ENCODE measurements at regions not wholly inside any gene's neighbourhood (a gene's known extent, or its start where the extent isn't known, plus 50 kb on each side); places are given as distances from the start of the nearest gene placed in this dataset.
"Not testable (repeated sequence)": the region's sequence is repeated elsewhere in the genome, so short reads cannot be mapped to it uniquely, and the experiment has no call there.

DNA sequence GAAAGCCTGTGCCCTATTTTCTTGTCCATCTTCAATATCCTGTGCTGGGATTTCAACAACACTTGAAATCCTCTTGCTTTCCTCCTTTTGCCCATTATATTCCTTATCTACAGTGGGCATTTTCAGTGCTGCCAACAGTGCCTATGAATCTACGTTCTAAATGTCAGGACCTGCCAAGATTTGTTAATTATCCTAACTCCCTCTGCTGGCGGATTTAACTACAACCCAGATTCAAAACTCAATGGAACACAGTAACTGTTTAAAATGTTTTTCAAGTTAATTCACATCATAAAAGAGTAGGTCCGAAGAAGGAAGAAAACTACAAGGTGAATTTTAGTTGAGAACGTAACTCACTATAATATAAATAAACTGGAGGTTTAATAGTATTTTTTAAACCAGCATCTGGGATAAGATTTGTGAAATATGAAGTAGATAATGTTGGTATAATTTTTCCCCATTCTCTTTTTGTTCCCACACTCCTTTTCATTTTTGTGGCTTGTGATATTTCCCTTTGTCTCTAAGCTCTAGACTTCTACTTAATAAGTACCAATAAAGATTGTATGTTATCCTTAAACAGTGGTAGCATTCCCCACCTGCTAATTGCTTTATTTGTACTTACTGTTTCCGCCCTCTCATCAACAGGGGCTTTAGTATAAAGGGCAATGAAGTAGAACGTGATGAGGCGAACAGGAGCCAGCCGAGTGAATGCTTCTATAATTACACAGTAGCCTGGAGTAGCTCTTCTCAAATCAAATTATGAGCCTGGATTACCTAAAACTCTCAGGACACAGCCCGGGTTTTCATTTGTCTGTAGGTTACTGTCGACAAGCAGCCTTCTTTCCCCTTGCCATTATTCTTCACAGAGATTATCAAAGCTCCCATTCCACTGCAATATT is 302.5 kb upstream of the ATP11B start:
- in situ Hi-C loops (cut with HindIII; ENCODE audit: low sequenced_read_pairs), result no loop called here
- DNase-seq (ENCODE audit: low spot score), result peak; percentile 21

DNA sequence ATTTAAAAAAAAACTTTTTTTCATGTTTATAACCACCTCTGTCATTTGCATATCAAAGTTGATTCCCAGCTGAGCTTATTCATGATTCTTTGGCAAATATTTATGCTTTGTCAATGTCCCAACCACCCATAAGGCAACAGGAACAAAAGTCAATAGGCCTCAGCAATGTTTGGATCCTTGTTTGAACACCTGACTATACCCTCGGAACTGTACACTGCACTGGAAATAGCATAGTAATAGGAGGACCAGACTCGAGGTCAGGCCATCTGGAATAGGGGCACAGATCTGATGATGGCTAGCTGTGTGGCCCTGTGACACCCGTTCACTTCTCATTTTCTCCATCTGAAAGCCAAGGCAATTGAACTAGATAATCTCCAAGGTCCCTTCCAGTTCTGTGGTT is 301.7 kb upstream of the ATP11B start:
- in situ Hi-C loops (cut with HindIII; ENCODE audit: low sequenced_read_pairs), result no loop called here
- no peak for DNase-seq (ENCODE audit: low spot score)

DNA sequence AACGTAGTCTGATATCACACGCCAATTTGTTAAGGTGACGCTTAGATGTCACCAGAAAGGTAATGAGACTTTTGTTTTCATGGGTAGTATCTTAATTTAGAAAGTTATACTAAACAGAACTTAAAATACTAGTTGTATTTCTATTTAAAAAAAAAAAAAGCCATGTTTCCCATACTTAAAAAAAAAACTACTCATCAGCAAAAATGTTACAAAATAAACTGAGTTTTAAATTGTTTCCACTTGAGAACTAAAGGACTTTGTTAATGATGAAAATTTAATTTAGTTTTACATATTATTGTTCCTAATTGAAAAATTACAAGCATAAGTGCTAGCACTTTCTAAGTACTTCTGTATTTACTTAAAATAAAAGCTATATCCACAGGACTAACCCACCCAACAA is 300.8 kb upstream of the ATP11B start:
- in situ Hi-C loops (cut with HindIII; ENCODE audit: low sequenced_read_pairs), result no loop called here
- no peak for DNase-seq (ENCODE audit: low spot score)

DNA sequence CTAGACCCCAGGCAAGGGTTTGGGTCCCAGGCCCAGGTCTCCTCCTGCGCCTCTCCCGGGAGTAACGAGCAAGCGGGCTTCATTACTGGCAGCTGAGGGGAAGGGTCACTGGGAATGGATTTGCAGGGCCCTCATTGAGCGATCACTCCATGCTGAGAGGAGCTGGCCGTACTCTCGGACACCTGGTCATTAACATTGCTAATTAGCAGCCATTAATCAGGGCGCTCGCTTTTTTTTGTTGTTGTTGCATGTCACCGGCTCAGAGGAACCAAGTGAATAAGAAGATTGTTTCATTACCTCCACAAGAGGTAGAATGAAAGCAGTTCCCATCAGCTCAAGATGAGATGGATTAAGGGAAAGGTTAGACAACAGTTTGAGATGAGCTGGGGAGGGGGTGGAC is 293.0 kb upstream of the ATP11B start:
- DNase-seq (ENCODE audit: low spot score), result no peak
- in situ Hi-C loops (cut with HindIII; ENCODE audit: low sequenced_read_pairs), result no loop called here

DNA sequence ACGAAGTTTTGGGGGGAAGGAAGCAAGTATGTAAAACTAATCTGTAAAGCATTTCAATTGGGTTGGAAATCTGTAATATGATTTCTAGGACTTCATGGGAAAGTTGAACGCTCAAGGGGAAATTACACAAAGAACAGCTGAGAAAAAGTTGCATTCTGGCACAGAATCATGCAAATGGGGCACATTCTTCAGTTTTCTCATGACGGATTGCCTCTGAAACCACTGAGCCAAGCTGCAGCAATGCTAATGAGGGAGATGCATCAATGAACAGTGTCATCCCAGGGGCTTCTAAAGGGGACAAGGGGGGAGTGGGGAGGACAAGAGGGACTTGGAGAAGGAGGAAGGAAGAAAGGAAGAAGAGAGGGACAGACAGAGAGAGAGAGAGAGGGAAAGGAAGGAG is 291.4 kb upstream of the ATP11B start:
- in situ Hi-C loops (cut with HindIII; ENCODE audit: low sequenced_read_pairs), result no loop called here
- DNase-seq (ENCODE audit: low spot score), result no peak

DNA sequence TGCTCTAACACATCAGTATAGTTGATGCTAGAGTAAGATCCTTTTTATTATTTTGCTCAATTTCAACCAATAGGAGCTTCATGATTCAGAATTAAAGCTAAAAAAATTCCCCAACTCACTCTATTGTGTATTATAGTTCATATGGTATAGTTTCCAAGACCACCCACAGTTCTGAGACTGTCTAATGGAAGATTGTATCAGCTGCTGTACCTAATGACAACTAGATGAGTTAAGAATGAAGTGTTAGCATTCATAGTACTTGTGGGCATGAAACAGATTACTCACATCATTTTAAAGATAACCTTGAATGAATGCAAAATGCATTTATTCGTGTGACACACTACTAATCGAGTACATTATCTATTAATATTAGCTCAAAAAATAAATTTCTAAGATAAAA is 289.9 kb upstream of the ATP11B start:
- in situ Hi-C loops (cut with HindIII; ENCODE audit: low sequenced_read_pairs), result no loop called here
- no peak for DNase-seq (ENCODE audit: low spot score)

DNA sequence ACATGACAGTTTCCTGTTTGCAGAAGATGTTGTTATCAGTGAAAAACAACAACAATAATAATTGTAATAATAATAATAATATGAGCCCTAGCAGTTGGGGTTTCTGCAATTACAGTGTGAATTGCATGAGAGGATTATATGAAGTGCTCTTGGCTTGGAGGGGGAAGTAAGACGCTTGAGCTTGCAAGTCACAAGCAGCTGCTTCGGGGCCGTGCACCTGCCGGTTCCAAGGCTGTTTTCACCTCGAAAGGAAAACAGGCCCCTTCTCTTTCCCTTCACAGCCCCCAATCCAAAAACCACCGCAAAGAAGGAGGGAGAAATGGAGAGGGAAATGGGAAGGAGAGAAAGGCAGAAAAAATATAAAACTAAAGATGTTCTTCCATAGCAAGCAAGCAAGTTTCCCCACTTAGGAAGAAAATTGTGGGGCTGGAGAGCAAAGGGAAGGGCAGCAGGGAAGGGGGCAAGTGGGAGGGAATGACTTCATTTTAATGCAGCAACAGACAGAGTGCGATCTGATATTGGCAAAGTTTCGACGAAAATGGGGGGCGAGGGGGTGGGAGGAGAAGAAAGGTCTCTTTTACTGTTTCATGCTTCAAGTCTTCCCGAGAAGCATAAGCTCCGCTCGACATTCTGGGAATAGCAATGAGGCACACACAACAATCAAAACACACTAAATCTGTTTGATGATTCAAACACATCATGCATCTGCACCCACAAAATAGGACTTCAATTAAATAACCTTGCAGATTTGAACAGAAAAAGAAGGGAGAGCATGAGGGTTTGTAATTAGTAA is 284.2 kb upstream of the ATP11B start:
- in situ Hi-C loops (cut with HindIII; ENCODE audit: low sequenced_read_pairs), result no loop called here
- DNase-seq (ENCODE audit: low spot score), result peak; percentile 11

DNA sequence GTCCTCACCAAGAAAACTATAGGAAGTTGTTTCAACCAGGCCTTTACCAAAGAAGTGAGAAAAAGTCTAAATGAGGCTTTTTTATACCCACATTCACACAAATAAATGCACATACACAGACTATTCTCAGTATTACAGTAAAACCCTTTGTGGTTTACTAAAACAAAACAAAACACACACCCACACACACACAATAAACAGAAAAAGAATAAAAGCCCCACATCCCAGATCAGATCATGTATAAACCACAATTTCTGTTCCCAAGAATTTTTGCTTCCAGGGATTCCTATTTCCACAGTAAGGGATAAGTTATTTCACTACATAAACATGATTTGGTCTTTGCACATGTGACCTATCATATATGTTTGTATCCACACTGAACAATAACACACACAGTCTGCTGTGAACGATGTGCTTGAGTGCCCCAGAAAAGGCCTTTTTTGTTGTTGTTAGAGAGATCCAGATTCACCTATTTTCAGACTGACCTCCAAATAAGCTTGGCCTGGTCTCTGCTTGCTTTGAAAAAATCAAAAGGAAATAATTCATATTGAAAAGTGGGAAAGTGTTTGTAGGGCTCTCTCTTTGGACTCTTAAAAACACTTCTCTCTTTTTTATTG is 283.4 kb upstream of the ATP11B start:
- no peak for DNase-seq (ENCODE audit: low spot score)
- in situ Hi-C loops (cut with HindIII; ENCODE audit: low sequenced_read_pairs), result no loop called here

DNA sequence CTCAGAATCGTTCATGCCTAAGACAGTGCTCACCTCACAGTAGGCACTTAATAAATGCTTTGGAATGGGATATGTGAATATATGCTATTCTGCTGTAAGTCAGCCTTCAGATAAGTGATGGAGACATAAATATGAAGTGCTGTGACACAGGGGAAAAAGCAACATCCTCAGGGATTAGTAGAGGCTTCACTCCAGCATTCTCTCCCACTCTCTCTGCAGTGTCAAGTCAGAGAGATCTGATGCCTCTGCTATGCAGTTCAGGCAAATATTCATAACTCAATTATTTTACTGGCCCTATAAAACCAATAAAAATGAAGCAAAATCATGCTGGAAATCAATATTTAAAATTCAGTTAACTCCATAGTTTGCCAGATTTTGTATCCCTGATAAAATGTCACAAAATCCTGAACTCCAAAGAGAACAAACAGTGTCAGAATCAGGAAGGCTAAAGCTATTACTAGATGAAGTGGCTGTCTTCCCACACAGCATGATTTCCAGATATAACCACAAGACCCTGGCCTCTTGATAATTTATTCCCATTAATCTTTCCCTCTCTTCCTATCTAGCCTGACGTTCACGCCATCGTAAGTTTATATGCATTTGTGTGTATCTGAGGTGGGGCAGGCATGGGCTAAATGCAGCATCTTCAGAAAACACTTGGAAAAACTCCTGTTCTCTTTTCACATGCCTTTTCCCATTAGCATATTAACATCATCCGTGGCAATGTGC is 278.9 kb upstream of the ATP11B start:
- in situ Hi-C loops (cut with HindIII; ENCODE audit: low sequenced_read_pairs), result no loop called here
- no peak for DNase-seq (ENCODE audit: low spot score)

DNA sequence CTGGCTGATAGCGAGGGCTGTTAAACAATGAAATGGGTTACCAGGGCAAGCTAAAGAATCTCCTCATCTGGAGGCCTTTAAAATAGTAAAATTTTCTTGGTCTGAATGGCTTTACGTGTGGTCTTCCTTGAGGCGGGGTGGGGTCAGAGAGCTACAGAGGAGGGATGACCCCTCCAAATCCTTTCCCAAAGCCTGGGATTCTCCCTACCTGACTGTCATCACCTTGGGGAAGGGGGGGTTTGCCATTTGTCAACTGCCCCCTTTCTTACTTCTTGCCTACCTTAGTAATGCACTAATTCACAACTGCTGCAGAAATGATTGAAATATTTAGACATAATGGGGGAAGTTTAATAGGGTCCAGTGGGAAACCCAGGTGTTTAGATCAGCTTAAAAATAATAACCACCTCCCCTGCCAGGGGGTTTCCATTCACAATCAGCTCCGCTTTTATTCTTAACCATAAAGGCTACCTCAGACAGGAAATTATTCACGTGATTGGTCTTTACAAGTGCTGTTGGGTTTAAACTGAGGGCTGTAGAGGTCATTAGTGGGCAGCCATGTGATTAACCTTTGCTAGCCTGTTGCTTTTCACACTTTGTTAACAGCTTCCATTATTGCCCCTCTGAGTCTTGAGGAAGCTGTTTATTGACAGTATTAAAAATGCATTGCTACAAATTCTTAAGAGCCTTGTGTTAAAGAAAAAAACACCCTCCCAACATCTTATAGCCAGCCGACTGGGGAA is 276.5 kb upstream of the ATP11B start:
- no peak for DNase-seq (ENCODE audit: low spot score)
- in situ Hi-C loops (cut with HindIII; ENCODE audit: low sequenced_read_pairs), result no loop called here

DNA sequence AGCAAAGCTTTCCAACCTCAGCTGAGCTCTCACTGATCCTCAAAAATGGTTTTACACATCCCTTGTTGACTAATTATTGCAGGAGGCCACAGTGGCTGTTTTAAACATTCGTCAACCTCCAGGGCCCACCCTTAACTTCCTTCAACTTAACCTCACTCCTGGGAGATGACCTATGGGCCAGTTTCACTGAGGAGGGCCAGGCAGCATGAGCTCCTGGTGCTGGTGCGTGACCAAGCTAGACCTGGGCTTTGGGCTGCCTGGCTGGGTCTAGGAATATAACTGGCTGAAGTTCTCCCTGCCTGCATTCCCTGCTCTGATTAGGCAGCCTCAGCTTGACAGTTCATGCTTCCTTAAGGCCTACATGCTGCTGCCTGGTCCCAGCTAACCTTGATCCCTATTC is 273.7 kb upstream of the ATP11B start:
- in situ Hi-C loops (cut with HindIII; ENCODE audit: low sequenced_read_pairs), result no loop called here

DNA sequence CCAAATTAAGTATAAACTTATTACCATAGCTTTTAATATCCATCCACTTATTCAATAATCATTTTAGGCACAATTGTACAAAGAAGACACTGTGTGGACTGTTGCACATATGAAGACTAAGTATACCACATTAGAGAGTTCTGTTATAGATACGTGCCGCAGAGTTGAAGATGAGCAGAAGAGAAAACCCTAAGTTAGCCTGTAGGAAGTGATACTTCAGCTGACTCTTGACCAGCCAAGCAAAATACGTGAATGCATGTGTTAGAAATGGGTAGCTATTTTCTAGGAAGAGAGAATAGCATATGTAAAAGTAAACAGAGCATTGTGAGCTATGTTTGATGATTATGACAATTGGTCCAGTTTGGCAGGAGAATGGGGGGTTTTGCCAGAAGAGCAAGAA is 272.0 kb upstream of the ATP11B start:
- in situ Hi-C loops (cut with HindIII; ENCODE audit: low sequenced_read_pairs), result no loop called here

More for the DNA sequence above, 273.7 kb upstream of the ATP11B start:
- DNase-seq (ENCODE audit: low spot score), result no peak

DNA sequence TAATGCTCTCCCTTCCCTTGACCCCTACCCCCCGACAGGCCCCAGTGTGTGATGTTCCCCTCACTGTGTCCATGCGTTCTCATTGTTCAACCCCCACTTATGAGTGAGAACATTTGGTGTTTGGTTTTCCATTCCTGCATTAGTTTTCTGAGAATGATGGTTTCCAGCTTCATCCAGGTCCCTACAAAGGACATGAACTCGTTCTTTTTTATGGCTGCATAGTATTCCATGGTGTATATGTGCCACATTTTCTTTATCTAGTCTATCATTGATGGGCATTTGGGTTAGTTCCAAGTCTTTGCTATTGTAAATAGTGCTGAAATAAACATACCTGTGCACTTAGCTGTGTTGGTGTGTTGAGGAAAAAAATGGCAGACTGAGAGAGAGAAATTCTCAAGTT is 269.9 kb upstream of the ATP11B start:
- in situ Hi-C loops (cut with HindIII; ENCODE audit: low sequenced_read_pairs); DNase-seq (ENCODE audit: low spot score): not testable (repeated sequence)

More for the DNA sequence above, 272.0 kb upstream of the ATP11B start:
- DNase-seq (ENCODE audit: low spot score), result no peak

DNA sequence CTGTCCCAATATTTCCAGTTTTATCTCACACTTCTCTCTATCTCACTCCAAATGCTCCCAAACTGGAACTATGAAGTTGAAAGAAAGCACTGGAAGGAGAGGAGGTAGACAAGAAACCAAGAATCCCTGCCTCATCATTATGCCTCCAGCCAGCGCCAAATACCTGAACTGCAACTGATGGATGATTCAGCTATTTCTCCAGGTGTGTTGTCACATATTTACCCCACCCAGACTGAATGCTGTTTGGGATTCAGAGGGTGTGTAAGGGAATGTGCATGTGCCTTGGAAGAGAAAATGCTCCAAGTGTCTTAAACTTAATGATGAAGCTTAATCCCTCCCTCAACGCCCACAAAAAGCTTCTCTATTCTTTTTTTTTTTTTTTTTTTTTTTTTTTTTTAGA is 269.5 kb upstream of the ATP11B start:
- no peak for DNase-seq (ENCODE audit: low spot score)
- in situ Hi-C loops (cut with HindIII; ENCODE audit: low sequenced_read_pairs), result no loop called here

DNA sequence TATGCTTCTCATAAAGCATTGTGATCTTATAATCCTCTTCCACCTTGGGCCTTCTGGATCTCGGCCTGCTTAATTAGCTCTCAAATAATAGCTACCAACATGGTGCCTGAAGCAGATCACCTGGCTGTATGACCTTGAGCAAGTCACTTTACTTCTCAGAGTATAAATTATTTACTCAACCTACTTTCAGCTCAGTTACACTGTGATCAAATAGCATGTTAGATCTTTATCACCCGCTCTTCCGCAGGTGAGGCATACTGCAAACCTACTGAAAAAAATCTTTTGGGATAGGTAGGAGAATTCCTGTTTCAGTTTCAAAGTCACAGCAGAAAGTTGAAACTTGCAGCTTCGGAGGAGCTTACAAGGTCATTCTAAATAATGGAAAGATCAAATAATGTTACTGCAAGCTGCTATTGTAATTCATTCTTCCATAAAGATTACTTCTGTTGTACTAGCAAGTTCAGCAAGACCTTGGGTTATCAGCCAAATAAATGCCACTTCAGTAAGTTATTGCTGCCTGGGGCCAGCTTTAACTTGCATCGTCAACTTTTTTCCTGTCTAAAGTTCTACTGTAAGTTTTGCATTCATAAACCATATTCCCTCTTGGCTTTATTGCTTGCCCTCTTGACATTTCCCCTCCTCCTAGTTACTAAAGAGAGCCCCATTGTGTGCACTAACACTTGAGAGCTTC is 268.4 kb upstream of the ATP11B start:
- DNase-seq (ENCODE audit: low spot score), result no peak
- in situ Hi-C loops (cut with HindIII; ENCODE audit: low sequenced_read_pairs), result no loop called here

DNA sequence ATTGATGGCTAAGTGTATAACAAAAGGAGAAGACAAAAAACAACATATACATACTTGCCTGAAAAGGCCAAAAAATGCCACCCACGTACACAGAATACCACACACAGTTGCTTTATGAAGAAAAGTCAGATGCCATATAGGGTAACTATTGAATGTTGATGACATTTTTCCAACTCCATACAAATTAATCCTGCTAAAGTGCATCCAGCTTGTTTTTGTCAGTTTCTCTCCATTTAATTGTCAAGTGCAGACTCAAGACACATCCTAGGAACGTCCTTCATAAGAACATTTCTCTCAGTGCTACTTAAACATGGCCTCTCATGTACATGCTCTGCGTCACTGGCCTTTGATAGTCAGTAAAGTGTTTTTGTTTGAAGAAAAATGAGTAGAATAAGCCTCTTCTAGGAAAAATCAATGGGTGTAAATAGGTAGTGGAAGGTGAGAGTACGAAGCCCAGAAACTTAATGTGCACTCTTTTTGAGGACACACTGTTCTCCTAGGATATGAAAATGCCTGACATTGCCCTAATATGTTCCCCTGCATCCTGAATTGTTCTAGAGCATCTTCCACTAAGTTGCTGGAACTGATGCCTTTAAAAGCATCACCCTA is 267.4 kb upstream of the ATP11B start:
- no peak for DNase-seq (ENCODE audit: low spot score)
- in situ Hi-C loops (cut with HindIII; ENCODE audit: low sequenced_read_pairs), result no loop called here

DNA sequence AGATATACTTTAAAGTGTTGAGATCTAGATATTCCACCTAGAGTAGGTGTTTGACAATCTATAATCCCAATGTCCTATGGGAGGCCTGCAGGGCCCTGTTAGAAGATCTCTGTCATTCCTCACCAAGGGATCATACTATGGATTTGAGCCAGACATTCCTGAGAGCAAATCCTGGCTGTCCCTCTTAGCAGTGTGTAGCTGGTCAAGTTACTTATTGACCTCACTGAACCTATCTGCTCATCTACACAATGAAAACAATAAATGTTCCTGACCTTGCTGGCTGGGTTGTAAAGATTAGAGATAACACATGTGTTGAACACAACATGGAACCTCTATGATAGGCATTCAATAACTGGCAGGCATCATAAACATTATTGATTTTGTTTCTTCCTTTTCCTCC is 265.6 kb upstream of the ATP11B start:
- in situ Hi-C loops (cut with HindIII; ENCODE audit: low sequenced_read_pairs), result no loop called here
- DNase-seq (ENCODE audit: low spot score), result no peak

DNA sequence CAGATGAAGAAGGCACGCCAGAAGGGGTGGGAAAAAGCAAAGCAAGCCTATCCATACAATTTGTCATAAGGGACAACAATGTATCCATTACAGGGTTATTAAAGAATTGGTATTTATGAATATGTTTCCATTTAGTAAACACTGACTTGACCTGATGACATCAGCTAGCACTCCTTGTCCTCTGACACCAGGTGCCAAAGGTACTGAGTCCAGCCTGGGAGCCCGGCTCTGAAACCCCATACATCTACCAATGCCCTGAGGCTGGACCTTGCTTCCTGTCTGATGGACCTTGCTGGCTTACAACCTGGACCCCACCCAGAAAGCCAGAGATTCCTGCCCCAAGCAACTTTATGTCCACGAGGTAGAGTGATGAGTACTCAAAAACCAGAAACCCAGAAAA is 263.0 kb upstream of the ATP11B start:
- in situ Hi-C loops (cut with HindIII; ENCODE audit: low sequenced_read_pairs), result no loop called here
- DNase-seq (ENCODE audit: low spot score), result no peak
